GM21447 (cell line): ENCODE measurements at regions not wholly inside any gene's neighbourhood (a gene's known extent, or its start where the extent isn't known, plus 50 kb on each side); places are given as distances from the start of the nearest gene placed in this dataset.
"Not testable (repeated sequence)": the region's sequence is repeated elsewhere in the genome, so short reads cannot be mapped to it uniquely, and the experiment has no call there.

Experiments used
- ATAC-seq: cut with Tn5 transposase; IDR thresholded peaks from one replicate; pipeline ENCODE4 v1.9.1; 2021; ENCODE audit not compliant: unreplicated experiment

DNA sequence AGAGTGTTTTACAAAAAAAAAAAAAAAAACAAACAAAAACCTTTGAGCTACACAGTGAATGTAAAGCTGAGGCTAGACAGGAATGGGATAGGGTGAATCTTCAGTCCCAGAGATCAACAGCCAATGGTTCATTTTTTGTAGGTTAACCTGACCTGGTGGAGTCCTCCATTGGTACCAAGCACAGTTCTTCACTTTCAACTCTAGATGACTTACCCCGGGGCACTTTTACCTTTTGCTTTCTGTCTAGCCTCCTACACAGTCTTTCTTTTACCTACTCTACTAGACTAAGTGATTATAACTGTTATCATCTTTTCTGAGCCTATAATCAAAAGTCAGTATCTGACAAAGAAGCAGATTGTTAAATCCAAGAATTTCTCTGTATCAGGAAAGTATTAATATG, 50.9 kb downstream of the ANXA2R start:
- no peak for ATAC-seq

DNA sequence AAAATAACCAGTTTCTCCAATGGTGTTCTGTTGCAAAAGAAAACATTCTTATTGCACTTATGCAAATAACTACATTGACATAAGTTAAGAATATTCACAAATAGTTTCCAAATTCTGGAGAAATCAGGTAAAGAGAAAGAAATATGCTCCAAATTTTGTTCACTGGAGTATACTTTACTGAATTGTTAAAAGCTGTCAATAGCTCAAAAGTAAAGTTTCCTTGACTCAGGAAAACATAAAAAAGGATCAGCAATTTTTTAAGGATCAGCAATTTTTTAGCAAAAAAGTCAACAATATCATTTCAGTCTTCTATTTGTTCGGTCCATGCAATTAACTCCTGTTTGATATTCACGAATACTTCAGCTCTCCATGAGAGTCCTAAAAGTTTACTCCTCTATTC, 51.6 kb downstream of the ANXA2R start:
- no peak for ATAC-seq

DNA sequence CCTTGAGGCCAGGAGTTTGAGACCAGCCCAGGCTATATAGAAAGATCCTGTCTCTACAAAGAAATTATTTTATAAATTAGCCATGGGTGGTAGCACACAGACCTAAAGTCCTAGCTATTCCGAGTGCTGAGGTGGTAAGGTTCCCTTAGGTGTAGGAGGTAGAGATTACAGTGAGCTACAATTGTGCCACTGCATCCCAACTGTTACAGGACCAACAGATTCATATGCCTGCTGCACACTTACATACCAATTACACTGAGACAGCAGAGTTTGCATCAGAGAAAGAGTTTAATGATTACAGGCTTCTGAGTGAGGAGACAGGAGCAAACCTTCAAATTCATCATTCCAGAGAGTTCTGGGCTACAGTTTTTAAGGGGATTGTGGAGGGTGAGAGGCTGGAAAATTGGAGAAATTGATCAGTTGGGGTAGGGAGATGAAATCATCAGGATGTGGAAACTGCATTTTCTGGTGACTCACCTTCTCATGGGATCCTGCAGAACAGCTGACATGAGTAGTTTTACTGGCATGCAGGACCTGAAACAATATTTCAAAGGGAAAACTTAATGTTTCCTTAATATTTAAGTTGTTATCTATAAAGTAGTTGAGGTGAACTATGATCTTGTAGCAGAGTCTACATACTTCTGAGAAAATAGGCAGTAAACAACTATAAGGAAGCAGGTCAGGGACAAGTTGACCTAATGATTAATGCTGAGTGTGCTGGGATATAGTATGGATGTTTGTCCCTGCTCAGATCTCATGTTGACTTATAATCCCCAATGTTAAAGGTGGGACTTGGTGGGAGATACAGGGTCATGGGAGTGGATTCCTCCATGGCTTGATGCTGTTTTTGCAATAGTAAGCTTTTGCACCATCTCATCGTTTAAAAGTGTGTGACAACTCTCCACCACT, 54.7 kb downstream of the ANXA2R start:
- ATAC-seq: no peak

DNA sequence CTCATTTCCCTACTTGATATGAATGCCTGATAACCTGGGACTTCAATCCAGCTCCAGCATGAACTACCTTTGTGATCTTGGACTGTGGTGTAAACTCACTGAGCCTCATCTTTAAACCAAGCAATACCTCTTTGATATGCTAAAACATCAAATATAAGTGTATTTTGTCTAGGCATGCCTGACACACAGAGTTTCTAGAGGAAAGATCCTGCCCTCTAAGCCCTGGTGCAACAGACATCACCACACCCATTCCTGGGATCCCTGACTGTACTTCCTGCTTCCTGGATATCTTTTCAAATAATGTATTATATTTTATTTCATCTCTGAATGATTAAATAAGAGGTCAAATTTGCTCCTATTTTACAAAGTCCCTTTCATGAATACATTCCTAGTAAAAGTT, 55.8 kb downstream of the ANXA2R start:
- no peak for ATAC-seq

DNA sequence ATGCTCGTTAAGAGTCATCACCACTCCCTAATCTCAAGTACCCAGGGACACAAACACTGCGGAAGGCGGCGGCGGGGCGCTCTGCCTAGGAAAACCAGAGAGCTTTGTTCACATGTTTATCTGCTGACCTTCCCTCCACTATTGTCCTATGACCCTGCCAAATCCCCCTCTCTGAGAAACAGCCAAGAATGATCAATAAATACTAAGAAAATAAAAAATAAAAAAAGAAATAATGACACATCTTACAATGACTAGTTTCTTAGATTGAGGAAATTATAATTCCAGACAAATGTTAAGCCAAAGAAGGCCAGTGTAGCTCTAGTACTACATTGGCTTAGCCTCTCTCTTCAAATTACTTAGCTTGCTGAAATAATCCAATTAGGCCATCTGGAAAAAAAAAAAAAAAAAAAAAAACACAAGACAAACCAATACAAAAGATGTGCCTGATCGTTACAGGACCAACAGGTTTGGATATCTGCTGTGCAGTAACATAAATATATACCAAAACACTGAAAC, 58.0 kb downstream of the ANXA2R start:
- ATAC-seq: no peak

DNA sequence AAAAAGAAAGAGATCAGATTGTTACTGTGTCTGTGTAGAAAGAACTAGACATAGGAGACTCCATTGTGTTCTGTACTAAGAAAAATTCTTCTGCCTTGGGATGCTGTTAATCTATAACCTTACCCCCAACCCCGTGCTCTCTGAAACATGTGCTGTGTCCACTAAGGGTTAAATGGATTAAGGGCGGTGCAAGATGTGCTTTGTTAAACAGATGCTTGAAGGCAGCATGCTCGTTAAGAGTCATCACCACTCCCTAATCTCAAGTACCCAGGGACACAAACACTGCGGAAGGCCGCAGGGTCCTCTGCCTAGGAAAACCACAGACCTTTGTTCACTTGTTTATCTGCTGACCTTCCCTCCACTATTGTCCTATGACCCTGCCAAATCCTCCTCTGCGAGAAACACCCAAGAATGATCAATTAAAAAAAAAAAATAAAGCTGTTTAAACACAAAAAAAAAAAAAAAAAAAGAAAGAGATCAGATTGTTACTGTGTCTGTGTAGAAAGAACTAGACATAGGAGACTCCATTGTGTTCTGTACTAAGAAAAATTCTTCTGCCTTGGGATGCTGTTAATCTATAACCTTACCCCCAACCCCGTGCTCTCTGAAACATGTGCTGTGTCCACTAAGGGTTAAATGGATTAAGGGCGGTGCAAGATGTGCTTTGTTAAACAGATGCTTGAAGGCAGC, 58.6 kb downstream of the ANXA2R start:
- not testable (repeated sequence) for ATAC-seq

DNA sequence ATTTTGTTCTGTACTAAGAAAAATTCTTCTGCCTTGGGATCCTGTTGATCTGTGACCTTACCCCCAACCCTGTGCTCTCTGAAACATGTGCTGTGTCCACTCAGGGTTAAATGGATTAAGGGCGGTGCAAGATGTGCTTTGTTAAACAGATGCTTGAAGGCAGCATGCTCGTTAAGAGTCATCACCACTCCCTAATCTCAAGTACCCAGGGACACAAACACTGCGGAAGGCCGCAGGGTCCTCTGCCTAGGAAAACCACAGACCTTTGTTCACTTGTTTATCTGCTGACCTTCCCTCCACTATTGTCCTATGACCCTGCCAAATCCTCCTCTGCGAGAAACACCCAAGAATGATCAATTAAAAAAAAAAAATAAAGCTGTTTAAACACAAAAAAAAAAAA, 59.1 kb downstream of the ANXA2R start:
- ATAC-seq: not testable (repeated sequence)

DNA sequence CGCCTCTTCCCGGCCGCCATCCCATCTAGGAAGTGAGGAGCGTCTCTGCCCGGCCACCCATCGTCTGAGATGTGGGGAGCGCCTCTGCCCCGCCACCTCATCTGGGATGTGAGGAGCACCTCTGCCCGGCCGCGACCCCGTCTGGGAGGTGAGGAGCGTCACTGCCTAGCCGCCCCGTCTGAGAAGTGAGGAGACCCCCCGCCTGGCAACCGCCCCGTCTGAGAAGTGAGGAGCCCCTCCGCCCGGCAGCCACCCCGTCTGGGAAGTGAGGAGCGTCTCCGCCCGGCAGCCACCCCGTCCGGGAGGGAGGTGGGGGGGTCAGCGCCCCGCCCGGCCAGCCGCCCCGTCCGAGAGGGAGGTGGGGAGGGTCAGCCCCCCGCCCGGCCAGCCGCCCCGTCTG, 59.7 kb downstream of the ANXA2R start:
- not testable (repeated sequence) for ATAC-seq

DNA sequence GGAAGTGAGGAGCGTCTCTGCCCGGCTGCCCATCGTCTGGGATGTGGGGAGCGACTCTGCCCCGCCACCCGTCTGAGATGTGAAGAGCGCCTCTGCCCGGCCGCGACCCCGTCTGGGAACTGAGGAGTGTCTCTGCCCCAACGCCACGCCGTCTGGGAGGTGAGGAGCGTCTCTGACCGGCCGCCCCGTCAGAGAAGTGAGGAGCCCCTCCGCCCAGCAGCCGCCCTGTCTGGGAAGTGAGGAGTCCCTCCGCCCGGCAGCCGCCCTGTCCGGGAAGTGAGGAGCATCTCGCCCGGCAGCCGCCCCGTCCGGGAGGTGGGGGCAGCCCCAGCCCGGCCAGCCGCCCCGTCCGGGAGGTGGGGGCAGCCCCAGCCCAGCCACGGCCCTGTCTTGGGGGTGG, 60.9 kb downstream of the ANXA2R start:
- not testable (repeated sequence) for ATAC-seq

DNA sequence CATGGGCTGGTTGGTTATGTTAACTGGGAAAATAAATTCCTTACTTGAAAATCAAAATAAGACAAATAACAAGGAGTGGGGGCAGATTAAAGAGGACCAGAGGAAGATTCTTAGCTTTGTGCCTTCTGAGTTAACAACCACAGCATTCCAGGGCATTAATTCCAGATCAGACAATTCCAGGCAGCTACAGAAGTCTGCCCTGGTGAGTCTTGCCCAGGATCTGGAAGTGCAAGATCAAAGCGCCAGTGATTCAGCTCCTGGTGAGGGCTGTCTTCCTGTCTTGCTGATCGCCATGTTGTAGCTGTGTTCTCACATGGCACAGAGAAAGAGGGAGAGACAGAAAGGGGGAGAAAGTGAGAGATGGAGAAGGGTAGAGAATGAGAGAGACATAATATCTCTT, 65.6 kb downstream of the ANXA2R start:
- ATAC-seq: no peak

DNA sequence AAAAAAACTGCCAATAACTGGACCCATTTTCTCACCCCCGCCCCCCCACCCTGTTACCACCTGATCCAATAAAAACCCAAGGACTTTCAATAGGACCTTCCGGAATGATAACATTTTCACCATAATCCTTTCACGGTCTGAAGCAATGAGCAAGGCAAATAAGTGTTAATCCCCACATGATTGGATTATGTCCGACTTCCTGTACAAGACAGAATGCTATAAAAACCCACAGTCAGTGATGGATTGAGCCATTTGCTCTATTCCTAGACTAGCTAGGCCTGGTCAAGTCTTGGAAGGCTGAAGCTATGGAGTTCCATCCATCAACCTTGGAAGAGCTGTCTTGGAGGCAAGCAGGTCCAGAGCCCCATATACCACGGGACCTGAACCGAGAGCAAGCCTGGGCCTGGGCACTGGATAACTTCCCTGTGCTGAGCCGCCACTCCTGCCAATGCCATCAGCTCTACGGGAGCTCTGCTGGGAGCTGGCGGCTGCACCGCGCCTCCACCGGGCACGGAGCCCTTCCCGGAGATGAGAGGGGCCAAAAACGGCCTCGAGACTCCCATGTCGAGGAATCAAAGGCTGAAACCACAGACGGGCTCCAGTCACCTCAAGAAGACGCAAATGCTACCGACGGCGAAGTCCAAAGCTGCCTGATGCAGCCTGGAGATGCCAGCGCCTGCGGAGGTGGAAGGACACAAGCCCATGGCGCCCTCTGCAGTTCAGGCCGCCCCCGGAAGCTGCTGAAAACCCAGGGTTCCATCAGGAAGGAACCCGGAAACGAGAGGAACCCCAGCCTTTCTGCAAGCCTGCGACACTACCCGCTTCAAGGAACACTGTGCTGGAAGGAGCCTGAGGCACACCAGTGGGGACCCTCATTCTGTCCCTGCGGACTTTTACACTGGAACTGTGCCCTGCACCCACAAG, 69.2 kb downstream of the ANXA2R start:
- no peak for ATAC-seq

DNA sequence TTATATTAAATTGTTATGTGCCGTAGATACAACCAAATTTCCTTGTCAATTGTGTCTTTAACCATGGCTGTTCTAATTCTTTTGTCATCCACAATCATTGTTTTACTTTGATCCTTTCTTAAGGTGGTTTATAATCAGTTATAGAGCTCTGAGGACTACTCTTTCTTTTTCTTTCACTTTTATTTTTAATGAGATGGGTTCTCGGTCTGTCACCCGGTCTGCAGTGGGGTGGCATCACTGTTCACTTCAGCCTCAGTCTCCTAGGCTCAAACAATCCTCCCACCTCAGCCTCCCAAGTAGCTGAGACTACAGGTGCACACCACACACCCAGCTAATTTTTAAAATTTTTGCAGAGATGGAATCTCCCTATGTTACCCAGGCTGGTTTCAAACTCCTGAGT, 74.2 kb downstream of the ANXA2R start:
- ATAC-seq: no peak

DNA sequence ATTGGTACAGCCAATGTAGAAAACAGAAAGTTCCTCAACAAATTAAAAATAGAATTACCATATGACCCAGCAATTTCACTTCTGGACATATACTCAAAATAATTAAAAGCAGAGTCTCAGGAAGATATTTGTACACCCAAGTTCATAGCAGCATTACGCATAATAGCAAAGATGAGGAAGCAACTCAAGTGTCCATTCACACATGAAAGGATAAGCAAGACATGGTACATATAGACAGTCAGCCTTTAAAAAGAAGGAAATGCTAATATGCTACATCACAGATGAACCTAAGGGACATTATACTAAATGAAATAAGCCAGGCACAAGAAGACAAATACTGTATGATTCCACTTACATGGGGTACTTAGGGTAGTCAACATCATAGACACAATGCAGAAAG, 76.7 kb downstream of the ANXA2R start:
- no peak for ATAC-seq

DNA sequence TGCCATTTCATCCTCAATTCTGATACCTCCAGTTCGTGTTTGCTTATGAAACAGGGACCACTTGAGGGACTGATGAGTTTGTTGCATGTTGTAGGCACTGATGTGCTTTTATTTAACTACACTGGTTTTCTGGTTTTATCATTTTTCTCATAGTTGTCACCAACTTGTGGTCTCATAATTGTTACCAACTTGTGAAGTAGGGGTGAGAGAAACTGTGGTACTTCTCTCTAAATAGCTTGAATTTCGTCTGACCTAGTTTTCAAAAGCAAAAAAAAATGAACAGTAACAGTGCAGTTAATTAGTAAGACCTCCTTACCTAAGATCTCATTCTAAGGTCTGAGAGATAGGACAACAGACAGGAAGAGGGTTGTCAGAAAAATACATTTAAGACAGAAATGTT, 78.0 kb downstream of the ANXA2R start:
- ATAC-seq: no peak

DNA sequence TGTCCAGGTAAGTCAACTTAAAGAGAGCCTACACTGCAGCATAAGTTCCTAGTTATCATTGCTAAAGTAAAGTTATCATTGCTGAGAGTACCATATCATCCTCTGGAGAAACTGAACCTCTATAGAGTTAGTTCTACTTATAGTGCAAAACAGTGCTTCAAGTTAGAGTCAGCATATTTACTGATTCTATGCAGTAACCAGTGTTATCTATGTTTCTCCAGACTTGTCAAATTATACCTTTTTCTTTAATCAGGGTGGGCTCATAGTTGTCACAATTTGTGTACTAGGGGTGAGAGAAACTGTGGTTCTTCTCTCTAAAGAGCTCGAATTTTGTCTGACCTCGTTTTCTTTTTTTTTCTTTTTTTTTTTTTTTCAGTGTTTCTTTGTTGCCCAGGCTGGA, 79.6 kb downstream of the ANXA2R start:
- ATAC-seq: no peak

DNA sequence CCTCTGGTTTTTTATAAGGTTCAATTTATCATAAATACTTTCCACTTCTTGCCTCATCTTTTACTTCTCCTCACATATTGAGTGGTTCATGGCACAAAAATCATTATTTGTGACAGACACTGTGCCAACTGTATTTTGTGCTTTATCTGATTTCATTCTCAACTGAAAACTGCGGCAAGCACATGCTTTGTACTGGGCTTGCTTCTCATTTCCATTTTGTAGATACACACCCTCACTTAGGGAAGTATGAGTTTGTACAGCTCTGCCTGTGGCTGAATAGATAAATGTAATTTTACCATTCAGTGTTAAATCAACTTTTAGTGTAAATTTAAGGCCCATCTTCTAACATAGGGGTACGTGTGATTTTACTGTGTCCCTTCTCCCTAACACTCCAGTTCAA, 83.6 kb downstream of the ANXA2R start:
- no peak for ATAC-seq

DNA sequence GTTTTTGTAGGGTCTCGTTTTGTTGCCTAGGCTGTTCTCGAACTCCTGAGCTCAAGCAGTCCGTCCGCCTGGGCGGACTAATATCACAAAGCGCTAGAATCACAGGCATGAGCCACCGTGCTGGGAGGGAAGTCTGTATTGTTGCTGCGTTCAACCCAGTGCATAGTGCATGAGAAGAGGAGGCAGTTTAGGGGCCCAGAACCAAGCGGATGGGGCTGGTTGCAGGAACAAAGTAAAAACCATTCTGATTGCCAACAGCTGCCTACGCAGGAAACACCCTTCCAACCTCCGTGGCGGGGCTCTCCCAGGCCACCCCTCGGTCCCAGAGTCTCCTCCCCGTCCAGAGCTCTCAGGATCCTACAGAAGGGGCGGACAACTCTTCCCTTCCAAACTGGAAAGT, 87.1 kb downstream of the ANXA2R start:
- ATAC-seq: no peak

DNA sequence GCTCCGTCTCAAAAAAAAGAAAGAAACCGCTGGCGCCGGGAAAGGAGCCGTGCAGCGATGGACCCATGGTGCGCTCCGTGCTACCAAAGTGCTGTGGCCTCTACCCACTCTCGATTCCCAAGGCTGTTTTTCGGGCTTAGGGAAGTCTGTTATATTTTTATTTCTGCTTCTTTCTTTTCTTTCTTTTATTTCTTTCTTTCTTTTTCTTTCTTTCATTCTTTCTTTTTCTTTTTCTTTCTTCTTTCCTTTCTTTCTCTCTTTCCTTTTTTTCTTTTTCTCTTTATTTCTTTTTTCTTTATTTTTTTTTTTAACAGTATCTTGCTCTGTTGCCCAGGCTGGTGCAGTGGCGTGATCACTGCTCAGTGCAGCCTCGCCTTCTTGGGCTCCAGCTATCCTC, 87.5 kb downstream of the ANXA2R start:
- ATAC-seq: no peak

DNA sequence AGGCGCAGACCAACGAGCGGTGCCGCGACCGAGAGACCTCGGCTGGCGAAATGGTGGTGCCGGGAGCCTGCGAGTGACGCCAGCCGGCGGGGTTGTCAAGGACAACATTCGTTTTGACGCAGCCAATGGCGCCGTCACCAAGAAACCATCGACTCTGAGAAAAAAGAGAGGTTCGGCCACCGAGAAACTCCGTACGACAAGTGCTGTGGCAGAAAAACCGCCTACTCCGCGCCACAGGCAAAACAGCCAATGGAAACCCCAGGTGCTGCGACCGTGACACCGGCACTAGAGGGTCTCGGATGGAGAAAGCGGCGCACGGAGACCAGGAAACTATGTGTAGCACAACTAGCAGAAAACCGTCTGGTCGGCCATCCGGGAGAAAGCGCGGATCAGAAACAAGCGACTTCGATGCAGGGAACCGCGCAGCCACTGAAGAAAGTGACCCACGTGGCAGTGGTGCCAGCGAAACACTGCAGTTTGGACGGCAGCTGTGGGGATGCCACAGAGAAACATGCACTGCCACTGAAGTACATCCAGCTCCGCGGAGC, 88.8 kb downstream of the ANXA2R start:
- ATAC-seq: peak; percentile 30

DNA sequence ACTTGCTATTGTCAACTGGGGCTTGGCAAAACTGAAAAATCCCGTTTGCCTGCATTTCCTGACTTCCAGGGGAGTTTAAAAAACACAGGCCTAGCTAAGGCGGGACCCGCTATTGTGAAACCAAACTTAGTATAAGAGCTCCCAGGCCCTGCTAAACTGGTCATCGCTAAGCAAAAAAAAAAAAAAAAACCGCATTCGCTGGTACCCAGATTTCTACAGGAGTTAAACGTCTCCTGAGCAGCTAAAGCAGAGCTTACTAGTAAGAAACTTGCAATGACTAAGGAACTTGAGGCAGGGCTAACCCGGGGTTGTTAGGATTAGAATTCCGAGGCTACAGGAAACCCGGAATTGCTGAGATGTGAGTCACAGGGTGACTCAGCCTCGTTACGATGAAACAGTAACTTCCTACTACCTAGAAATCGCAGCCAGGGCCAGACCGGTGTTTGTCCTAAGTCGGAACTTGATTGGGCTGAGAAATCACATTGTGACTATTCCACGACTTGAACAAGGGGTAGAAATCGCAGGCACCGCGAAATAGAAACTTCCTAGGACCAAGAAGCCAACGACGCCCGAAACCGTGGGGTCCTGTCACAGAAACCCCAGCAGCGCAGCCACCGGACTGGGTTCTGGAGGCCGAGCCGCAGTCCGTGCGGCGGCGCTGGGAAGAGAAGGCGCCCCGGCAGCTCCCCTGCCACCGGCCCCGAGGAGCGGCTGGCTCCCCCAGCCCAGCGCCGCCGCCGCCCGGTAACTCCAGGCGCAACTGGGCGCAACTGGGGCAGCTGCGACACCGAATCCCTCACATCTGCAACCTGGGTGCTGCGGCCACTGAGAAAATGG, 89.4 kb downstream of the ANXA2R start:
- ATAC-seq: peak; percentile 33
